ENCODE measurements at regions not wholly inside any gene's neighbourhood (a gene's known extent, or its start where the extent isn't known, plus 50 kb on each side); places are given as distances from the start of the nearest gene placed in this dataset.

- no peaks in the 10 kb centered on the region for H3K36me3 ChIP-seq (ENCODE audit: insufficient read depth)
- no peaks in the 10 kb centered on the region for H3K4me1 ChIP-seq (ENCODE audit: low read depth, poor library complexity, severe bottlenecking)
- H3K4me3 ChIP-seq (IDR thresholded peaks at IDR 0.05; ENCODE audit: insufficient read depth, low read depth, low read length): no peak overlapping the region
- no peak overlapping the region for H2AFZ ChIP-seq (ENCODE audit: low read depth)
- H4K20me1 ChIP-seq (ENCODE audit: insufficient read depth): no peaks in the 10 kb centered on the region
- H3K9ac ChIP-seq: no peak overlapping the region
- H3K4me2 ChIP-seq: no peak overlapping the region
- no peak overlapping the region for H3K27ac ChIP-seq
- no peaks in the 10 kb centered on the region for H3K27me3 ChIP-seq (ENCODE audit: insufficient read depth, low read depth)
- TF ChIP-seq CTCF (conservative IDR thresholded peaks at IDR 0.05; ENCODE audit: low read depth, low read length): no peak
- no peaks in the 10 kb centered on the region for H3K79me2 ChIP-seq (ENCODE audit: insufficient read depth, low read depth)
Observed at GRCh38 chr19:56988299-56988698, 131.5 kb upstream of the USP29 start.

- H3K79me2 ChIP-seq (ENCODE audit: insufficient read depth, low read depth): no peaks in the 10 kb centered on the region
- no peaks in the 10 kb centered on the region for H3K36me3 ChIP-seq (ENCODE audit: insufficient read depth)
- H4K20me1 ChIP-seq (ENCODE audit: insufficient read depth): no peaks in the 10 kb centered on the region
- H3K27ac ChIP-seq: no peak overlapping the region
- H3K4me2 ChIP-seq: no peak overlapping the region
- no peak for TF ChIP-seq CTCF (conservative IDR thresholded peaks at IDR 0.05; ENCODE audit: low read depth, low read length)
- no peak overlapping the region for H3K4me3 ChIP-seq (IDR thresholded peaks at IDR 0.05; ENCODE audit: insufficient read depth, low read depth, low read length)
- H2AFZ ChIP-seq (ENCODE audit: low read depth): no peak overlapping the region
- no peaks in the 10 kb centered on the region for H3K4me1 ChIP-seq (ENCODE audit: low read depth, poor library complexity, severe bottlenecking)
- H3K27me3 ChIP-seq (ENCODE audit: insufficient read depth, low read depth): no peaks in the 10 kb centered on the region
- H3K9ac ChIP-seq: no peak overlapping the region
Observed at GRCh38 chr19:56991912-56992311, 127.9 kb upstream of the USP29 start.

GRCh38 chr19:56993851-56994250, 125.9 kb upstream of the USP29 start:
- no peak for TF ChIP-seq CTCF (conservative IDR thresholded peaks at IDR 0.05; ENCODE audit: low read depth, low read length)
- no peaks in the 10 kb centered on the region for H4K20me1 ChIP-seq (ENCODE audit: insufficient read depth)
- no peak overlapping the region for H3K4me3 ChIP-seq (IDR thresholded peaks at IDR 0.05; ENCODE audit: insufficient read depth, low read depth, low read length)
- no peaks in the 10 kb centered on the region for H3K79me2 ChIP-seq (ENCODE audit: insufficient read depth, low read depth)
- H3K4me2 ChIP-seq: no peak overlapping the region
- H3K36me3 ChIP-seq (ENCODE audit: insufficient read depth): no peaks in the 10 kb centered on the region
- no peak overlapping the region for H2AFZ ChIP-seq (ENCODE audit: low read depth)
- H3K27me3 ChIP-seq (ENCODE audit: insufficient read depth, low read depth): no peaks in the 10 kb centered on the region; the same call in 1 of the 2 replicates
- H3K4me1 ChIP-seq (ENCODE audit: low read depth, poor library complexity, severe bottlenecking): no peaks in the 10 kb centered on the region
- no peak overlapping the region for H3K27ac ChIP-seq
- H3K9ac ChIP-seq: no peak overlapping the region

- TF ChIP-seq CTCF (conservative IDR thresholded peaks at IDR 0.05; ENCODE audit: low read depth, low read length): no peak
- Histone ChIP-seq H2AFZ (ENCODE audit: low read depth) (no peak overlapping the region), H3K36me3 (ENCODE audit: insufficient read depth) (no peaks in the 10 kb centered on the region), H3K4me3 (IDR thresholded peaks at IDR 0.05; ENCODE audit: insufficient read depth, low read depth, low read length) (no peak overlapping the region), H3K4me2 (no peak overlapping the region), H4K20me1 (ENCODE audit: insufficient read depth) (no peaks in the 10 kb centered on the region), H3K27me3 (ENCODE audit: insufficient read depth, low read depth) (no peaks in the 10 kb centered on the region; the same call in 1 of the 2 replicates), H3K9ac (no peak overlapping the region), H3K27ac (no peak overlapping the region), H3K79me2 (ENCODE audit: insufficient read depth, low read depth) (no peaks in the 10 kb centered on the region), H3K4me1 (ENCODE audit: low read depth, poor library complexity, severe bottlenecking) (no peaks in the 10 kb centered on the region)
Observed at GRCh38 chr19:56994251-56995017, 125.4 kb upstream of the USP29 start.

Data from KMS-11 (cell line).